ENCODE measurements at regions not wholly inside any gene's neighbourhood (a gene's known extent, or its start where the extent isn't known, plus 50 kb on each side); places are given as distances from the start of the nearest gene placed in this dataset.

DNA sequence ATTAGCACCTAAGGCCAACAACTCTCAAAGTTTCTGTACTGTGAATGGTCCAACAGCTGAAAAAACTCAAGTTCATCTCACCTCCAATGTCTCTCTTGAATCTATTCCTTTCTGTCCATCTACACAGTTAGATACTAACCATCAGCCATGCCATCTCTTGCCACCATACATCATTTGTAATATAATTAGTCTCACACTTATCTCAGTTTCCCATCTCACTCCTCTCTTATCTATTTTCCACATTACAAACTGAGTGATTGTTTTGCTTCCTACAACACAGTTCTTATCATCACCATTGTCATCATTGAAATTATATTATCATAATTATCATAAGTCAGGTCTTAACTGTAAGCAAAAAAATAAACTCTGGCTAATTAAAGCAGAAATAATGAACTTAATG lies 393.9 kb downstream of the PRELID2 start:
- Histone ChIP-seq H3K27ac (no peak overlapping the region), H3K4me1 (no peaks in the 10 kb centered on the region), H3K36me3 (no peaks in the 10 kb centered on the region), H3K27me3 (no peaks in the 10 kb centered on the region), H3K4me3 (no peak overlapping the region), H3K9me3 (no peaks in the 10 kb centered on the region)
- TF ChIP-seq, protein P1, sequence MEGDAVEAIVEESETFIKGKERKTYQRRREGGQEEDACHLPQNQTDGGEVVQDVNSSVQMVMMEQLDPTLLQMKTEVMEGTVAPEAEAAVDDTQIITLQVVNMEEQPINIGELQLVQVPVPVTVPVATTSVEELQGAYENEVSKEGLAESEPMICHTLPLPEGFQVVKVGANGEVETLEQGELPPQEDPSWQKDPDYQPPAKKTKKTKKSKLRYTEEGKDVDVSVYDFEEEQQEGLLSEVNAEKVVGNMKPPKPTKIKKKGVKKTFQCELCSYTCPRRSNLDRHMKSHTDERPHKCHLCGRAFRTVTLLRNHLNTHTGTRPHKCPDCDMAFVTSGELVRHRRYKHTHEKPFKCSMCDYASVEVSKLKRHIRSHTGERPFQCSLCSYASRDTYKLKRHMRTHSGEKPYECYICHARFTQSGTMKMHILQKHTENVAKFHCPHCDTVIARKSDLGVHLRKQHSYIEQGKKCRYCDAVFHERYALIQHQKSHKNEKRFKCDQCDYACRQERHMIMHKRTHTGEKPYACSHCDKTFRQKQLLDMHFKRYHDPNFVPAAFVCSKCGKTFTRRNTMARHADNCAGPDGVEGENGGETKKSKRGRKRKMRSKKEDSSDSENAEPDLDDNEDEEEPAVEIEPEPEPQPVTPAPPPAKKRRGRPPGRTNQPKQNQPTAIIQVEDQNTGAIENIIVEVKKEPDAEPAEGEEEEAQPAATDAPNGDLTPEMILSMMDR (IDR thresholded peaks at IDR 0.05): no peak
- no peak for DNase-seq (ENCODE audit: low spot score)

DNA sequence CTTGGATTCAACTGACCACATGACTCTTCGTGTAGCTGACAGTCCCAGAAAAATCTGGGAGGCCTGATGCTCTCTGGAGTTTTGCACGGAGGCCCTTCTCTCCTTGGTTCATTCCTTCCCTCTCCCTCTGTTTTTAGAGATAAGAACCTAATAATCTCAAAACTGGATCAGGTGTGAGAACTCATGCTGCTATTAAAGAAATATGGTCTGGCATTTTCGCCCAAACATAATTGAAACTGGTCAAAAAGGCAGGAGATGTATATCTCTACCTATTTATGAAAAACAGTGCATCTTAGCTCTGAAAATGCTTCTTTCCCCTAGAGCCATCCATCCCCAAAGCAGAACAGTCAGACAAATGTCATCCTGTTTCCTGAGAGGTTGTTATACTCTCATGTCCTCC lies 397.5 kb downstream of the PRELID2 start:
- Histone ChIP-seq H3K9me3 (no peaks in the 10 kb centered on the region), H3K4me1 (no peaks in the 10 kb centered on the region), H3K36me3 (no peaks in the 10 kb centered on the region), H3K27me3 (no peaks in the 10 kb centered on the region), H3K4me3 (no peak overlapping the region), H3K27ac (no peak overlapping the region)
- no peak for DNase-seq (ENCODE audit: low spot score)
- TF ChIP-seq, protein P1 (IDR thresholded peaks at IDR 0.05): no peak

DNA sequence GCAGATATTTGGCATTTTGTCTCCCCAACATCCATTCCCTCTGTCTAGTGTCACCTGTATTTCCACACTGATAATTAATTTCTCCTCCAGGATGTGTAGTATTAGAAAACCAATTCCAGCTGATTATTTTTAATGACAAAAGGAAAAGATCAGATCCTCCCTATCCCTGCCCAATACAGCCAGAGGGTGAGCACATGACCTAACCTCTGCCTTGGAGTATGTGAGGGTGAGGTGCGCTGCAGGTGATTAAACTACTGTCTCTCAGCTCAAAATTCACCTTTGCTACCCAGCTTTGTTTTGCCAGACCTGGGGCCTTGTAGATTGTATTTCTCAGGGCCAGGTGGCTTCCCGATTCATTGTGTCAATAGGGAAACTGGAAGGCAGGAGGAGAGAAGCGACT lies 402.1 kb downstream of the PRELID2 start:
- H3K27me3 ChIP-seq: no peaks in the 10 kb centered on the region
- H3K4me3 ChIP-seq: no peak overlapping the region
- TF ChIP-seq, protein P1 (IDR thresholded peaks at IDR 0.05): no peak
- no peaks in the 10 kb centered on the region for H3K36me3 ChIP-seq
- H3K27ac ChIP-seq: no peak overlapping the region
- no peaks in the 10 kb centered on the region for H3K9me3 ChIP-seq
- H3K4me1 ChIP-seq: no peaks in the 10 kb centered on the region
- DNase-seq (ENCODE audit: low spot score): no peak

DNA sequence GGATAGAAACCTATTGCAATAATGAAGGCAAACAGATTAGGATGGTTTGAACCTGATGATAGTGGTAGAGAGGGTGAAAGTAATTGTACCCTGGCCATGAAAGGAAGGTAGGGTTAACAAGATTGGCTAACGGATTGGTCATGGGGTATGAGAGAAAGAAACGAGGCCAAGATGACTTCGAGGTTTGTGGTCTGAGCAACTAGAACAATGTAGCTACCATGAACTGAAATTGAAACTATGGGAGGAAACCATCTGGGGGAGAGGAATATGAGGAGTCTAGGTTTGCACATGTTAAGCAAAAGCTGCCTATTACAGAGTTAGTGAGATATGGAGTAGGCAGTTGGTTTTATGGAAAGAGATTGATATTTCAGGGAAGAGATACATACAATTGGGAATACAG lies 406.0 kb downstream of the PRELID2 start:
- Histone ChIP-seq H3K36me3 (no peaks in the 10 kb centered on the region), H3K4me3 (no peak overlapping the region), H3K4me1 (no peaks in the 10 kb centered on the region), H3K9me3 (no peaks in the 10 kb centered on the region), H3K27ac (no peak overlapping the region), H3K27me3 (no peaks in the 10 kb centered on the region)
- TF ChIP-seq, protein P1 (IDR thresholded peaks at IDR 0.05): no peak
- no peak for DNase-seq (ENCODE audit: low spot score)

DNA sequence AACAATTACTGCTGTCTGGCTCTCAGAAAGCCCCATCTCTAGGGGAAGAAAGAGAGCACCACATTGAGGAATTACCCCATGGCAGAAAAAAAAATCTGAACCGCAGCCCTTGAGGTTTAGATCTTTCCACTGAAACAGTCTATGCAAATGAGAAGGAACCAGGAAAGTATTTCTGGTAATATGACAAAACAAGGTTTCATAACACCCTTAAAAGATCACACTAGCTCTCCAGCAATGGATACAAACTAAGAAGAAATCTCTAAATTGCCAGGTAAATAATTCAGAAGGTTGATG lies 427.1 kb downstream of the PRELID2 start:
- H3K4me3 ChIP-seq: no peak overlapping the region
- DNase-seq (ENCODE audit: low spot score): no peak
- no peaks in the 10 kb centered on the region for H3K27me3 ChIP-seq
- H3K9me3 ChIP-seq: peaks cover 0 to 32% of the 10 kb centered on the region in 2 donors
- H3K27ac ChIP-seq: no peak overlapping the region
- H3K36me3 ChIP-seq: no peaks in the 10 kb centered on the region
- TF ChIP-seq, protein P1 (IDR thresholded peaks at IDR 0.05): no peak
- no peaks in the 10 kb centered on the region for H3K4me1 ChIP-seq

DNA sequence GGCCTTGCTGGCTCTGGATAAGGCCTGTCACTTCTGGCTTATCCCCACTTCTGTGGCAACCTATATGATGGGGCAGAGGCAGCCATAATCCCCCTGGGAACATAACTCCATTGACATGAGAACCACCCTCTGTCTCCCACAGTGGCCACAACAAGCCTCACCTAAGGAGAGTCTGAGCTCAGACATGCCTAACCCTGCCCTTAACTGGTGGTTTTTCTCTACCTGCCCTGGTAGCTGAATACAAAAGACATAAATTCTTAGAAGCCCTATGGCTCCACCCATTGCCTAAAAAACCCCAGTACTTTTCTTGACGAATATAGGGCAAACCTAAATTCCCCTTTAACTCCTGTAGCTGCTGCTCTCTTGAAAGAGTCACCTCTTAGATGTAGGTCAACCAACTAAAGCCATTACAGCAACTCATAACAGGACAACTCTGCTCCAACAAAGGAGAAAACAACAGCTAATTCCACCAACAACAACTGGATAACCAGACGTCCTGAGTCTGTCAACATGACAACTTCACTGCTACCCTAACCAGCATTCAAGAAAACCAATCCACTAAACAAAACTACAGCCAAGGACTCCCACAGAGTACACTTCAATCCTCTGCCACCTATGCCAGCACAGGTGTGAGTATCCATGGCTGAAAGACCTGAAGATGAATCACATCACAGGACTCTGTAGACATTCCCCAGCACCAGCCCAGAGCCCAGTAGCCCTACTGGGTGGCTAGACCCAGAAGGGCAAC lies 427.7 kb downstream of the PRELID2 start:
- no peak for DNase-seq (ENCODE audit: low spot score)
- peaks cover 0 to 30% of the 10 kb centered on the region in 2 donors for H3K9me3 ChIP-seq
- TF ChIP-seq, protein P1 (IDR thresholded peaks at IDR 0.05): no peak

More for the DNA sequence above, 427.7 kb downstream of the PRELID2 start:
- H3K27me3 ChIP-seq: no peaks in the 10 kb centered on the region
- H3K27ac ChIP-seq: no peak overlapping the region
- no peaks in the 10 kb centered on the region for H3K36me3 ChIP-seq
- H3K4me3 ChIP-seq: no peak overlapping the region
- no peaks in the 10 kb centered on the region for H3K4me1 ChIP-seq

Measured in right atrium auricular region (tissue), 2 donors.